GM18873 (cell line): ENCODE measurements at regions not wholly inside any gene's neighbourhood (a gene's known extent, or its start where the extent isn't known, plus 50 kb on each side); places are given as distances from the start of the nearest gene placed in this dataset.

Source experiments
- ATAC-seq: cut with Tn5 transposase; IDR thresholded peaks from one replicate; pipeline ENCODE4 v1.9.1; 2021; ENCODE audit warnings: mild to moderate bottlenecking, moderate library complexity, moderate number of reproducible peaks; ENCODE audit not compliant: unreplicated experiment, low FRiP score

GRCh38 chr14:89635615-89636014, 218.6 kb upstream of the FOXN3 start:
- ATAC-seq: no peak

DNA sequence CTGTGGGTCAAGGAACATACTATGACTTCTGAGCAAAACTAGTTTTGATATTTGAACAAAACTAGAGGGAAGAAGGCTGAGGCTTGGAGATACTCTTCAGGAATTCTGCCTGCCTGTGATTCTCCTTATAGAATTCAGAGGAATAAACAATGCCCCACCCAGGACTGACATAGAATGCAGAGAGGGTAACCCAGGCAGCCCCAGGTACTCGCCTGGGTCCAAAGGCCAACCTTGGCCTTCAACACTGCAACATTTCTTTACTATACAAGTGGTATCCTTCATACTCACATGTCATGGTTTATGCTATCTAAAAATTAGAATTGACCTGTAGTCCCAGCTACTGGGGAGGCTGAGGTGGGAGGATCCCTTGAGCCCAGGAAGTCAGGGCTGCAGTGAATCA, 217.0 kb upstream of the FOXN3 start:
- no peak for ATAC-seq

DNA sequence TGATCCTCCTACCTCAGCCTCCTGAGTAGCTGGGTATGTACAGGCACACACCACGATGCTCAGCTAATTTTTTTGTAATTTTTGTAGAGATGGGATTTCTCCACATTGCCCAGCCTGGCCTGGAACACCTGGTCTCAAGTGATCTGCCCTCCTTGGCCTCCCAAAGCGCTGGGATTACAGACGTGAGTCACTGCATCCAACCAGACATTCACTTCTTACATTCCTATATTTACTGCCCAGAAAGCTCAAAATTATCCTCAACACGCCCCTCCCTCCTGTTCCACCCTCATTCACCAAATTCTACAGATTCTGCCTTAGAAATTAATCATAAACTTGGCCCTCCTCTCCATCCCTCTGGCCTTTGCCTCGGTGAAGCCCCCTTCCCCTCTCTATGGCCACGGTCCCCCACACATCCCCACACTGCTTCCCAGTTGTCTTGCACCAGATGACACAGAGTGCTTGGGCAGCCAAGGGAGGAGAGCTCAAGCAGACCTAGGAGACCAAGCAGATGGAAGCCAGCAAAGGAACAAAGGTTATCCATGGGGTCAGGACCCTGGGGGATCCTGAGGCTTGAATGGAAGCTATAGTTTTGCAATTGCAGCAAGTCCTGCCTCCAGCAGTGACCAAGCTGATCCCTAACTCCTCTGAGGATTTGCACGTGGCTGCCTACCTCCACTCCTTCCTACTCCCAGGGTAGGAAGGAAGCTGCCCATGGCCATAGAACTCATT, 213.2 kb upstream of the FOXN3 start:
- no peak for ATAC-seq

DNA sequence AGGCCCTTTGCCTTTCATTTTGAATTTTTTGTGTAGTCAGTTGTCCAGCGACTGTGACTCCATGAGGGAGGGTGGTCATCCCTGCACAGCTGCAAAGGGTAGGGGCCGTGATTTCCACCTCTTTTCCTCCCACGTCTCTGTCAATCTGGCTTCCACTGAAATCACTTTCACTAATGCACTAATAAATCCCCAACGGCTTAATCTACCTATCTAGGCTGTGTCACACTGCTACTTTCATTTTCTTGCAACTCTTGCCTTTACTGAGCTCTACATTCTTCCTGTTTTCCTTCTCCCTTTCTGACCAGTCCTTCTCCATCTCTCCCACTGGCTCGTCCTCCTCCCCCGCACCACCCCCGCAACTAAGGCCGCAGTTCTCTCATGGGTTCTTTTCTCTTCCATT, 212.3 kb upstream of the FOXN3 start:
- ATAC-seq: no peak

- no peak for ATAC-seq
Observed at GRCh38 chr14:89628521-89628920, 211.5 kb upstream of the FOXN3 start.

- no peak for ATAC-seq
Observed at GRCh38 chr14:89626233-89626806, 209.3 kb upstream of the FOXN3 start.

- no peak for ATAC-seq
Observed at GRCh38 chr14:89625731-89626232, 208.7 kb upstream of the FOXN3 start.

DNA sequence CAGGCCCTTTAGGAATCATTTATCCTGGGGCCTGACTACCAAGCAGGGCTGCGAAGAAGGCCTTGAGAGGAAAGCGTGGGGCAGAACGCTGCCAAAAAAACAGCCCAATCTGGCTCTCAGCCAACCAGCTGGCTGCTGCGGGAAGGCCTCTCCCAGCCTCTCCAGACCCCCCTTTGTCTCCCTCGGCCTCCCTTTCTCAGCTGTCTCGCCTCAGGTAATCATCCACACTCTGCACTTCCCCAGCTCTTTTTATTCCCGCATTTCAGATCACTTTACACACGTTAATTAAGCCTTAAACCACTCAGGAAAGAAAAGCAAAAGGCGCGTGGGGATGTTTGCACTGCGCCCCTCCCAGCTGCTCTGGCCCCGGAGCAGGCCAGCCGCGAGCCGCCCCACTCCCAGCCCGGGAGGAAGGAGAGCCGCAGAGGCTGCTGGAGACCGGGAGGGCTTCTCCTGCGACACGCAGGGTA, 208.2 kb upstream of the FOXN3 start:
- no peak for ATAC-seq

DNA sequence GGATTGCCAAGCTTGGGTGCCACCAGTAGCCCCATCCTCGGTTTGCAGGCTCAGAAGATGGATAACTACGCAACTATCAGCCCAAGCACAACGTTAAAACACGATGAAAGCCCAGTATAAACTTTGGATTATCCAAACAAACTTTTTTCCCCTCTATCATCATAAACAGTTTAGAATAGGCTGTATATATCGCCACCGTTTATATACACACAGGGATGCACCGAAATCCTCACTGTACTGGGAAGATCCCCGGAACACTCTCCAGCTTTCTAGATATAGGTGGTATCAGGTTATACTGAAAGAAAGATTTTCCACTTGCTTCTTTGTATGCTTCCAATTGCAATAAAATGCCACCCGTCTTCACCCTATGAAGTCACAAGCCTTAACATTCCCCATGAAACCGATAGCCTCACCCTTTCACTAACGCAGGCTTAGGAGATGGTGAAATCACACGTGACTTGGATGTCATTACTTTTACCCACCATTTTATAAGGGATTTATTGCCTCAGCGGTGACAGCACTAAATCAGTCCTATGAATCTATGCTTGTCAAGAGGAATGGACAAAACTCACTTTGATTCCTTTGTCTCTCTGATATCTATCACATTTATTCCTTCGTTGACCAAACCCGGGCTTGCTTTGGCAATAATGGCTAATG, 207.6 kb upstream of the FOXN3 start:
- no peak for ATAC-seq

DNA sequence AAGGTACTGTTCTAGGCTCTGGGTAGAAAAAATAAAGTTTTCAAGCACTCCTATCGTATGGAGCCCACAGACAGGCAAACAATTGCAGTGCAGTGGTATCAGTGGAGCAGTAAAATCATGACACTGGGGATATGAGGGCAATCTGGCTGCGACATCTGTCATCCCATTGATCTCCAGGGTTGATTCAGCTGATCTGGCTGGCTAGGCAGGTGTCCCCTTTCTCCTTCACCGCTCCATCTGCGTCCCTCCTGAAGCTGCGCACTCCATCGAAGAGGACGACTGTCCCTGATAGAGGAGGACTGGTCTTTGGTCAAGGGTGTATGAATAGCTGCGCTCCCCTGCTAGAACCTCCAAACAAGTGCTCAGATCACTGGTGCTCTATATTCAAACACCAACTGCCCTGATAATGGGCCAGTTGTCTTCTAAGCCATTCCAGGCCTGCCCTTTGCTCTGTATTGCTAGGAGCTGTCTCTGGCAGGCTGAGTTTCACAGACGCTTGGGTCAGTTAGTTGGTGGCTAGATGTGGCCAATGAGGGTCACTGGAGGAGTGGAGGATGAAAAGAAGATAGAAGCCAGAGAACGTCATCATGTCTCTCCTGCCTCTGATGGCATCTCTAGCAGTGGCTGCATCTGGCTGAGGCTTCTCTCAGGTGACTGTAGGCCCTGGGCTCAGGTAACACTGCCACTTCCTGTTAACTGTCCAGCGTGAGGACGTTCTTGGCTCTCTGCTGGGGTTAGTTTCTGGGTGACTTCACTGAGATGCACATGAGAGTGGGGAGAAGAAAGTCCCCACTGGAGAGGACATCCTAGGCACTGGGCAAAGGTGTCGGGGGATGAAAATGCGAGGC, 205.0 kb upstream of the FOXN3 start:
- no peak for ATAC-seq

DNA sequence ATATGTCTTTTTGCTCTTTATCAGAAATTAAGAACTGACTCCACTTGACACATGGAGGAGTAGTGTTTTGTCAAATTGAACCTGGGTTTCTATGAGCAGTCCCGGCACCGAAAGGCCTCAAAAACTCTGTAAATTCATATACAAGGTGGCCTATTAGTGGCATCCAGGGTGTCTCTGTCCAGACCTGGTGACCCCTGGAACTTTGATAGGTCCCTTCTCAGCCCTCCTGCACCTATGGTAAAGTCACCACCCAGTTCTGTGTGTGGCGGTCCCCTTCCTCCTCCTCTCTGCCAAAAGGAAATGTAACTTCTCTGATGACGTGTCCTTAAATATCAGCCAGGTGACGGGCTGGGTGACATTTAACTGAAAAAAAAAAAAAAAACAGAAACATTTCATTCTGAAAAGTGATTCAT, 204.0 kb upstream of the FOXN3 start:
- no peak for ATAC-seq

DNA sequence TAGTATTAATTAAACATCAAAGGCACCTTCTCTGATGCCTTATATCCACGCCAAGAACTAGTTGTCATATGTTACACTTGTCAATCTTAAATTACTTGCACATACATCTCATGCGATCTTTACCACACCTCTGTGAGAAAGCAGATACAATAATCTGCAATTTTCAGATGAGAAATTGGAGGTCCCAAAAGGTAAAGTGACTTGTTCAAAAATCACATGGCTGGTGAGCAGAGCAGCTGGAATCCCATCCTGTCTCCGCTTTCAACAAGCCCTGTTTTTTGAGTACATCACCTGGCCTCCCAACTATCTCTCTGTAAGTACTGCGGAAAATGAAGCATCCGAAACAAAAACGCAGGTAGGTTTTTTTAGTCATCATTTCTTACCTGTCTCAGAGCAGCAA, 203.4 kb upstream of the FOXN3 start:
- no peak for ATAC-seq

- ATAC-seq: no peak
Observed at GRCh38 chr14:89619596-89619995, 202.6 kb upstream of the FOXN3 start.

DNA sequence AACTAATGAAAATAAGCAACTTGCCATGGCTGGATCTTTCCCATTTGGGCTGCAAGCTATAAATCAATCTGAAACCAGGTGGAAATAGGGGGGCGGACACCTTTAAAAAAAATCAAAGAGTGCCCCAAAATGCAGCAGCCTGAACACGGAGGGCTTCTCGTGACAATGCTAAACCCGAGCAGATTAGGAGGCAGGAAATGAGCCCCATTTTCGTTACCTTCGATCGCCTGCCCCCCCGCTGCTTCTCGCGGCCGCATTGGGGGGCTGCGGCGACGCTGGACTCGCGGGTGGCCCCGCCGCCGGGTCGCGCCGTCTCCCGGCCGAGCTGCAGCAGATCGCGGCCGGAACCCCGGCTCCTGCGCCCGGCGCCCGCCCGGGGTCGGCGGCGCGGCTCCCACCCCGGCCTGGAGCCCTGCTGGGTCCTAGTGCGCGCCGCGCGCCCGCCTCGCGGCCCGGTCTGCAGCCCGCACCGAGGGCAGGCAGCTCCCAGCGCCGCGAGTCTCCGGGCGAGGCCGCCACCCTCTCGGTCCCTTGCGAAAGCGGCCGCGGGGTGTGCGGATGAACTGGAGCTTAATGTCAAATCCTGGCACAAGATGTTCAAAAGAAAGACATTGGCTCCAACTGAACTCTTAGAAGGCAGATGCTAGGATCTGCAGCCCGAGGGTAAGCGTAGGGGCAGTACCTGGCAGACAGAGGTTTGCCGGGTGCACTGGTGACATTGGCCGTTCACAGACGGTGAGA, 201.9 kb upstream of the FOXN3 start:
- peak; percentile 41 for ATAC-seq

- ATAC-seq: no peak
Observed at GRCh38 chr14:89618330-89618708, 201.3 kb upstream of the FOXN3 start.

DNA sequence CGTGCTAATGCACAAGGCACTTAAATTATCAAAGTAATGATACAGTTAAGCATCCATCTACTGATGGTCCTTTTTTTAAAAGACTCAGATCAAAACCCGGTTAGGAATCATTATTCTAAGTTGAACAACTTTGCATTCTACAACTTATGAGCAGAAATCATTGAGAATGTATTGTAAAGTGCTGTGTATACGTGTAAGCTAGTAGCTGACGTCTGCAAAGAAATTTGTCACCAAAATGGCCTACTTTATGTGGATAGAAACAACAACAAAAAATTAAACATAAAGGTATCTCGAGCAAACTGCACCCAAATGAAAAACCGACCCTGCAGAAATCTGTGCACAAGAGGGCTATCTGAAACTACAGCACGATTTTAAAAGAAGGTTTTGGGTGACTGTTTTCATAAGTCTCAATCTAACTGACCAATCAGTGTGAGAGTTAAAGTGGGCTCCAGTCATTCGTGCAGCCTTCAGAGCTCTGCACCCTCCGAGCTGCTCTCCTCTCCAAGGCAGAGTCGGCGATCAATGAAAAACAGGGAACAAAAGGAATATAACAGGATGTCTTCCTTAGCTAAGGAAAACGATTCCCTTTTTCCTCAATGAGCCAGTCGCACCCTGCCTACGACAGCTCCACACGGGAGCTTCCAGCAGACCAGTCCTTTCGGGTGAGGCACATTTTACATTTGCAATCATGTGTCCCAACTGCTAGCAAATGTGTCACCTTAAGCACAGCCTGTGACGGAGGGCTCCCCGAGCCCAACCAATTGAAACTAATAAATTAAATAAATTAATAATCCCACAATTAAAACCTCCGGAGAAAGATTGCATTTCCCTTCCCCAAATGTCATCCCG, 200.7 kb upstream of the FOXN3 start:
- ATAC-seq: peak; percentile 33

GRCh38 chr14:89616852-89617341, 199.9 kb upstream of the FOXN3 start:
- peak; percentile 36 for ATAC-seq

DNA sequence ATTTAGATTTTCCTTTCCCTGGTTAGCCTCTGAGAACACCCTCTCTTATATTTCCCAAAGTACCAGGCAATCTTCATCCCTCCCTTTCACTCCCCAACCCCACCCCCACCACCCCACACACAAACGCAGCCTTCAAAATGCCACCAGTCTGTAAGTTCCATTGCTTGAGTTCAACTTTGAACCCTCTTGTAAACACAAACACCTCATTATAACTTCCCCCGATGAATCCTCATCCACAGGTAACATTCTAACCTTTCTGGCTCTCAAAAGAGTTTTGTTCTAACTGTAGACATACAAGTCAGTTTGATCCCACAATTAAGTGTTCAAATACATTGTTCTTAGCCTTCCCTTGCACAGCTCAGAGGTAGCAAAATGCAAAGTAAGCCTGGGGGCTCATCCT, 199.4 kb upstream of the FOXN3 start:
- ATAC-seq: no peak

DNA sequence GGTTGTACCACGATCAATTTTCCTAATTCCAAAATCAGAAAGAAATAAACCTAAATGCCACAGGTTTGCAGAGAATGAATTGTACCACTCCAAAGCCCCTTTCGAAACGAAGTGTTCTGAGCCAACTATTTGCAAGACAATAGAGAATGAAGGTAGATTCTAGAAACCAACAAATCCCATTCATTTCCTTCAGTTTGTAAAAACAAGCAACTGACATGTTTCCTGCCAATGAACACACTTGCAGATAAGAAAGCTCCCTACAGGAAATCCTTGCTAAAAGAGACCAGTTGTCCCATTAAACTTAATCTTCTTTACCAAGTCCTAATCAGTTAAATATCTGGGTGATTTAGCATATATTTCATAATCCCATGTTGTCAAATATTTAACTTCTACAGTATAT, 198.4 kb upstream of the FOXN3 start:
- no peak for ATAC-seq
